Panc1 (cell line): ENCODE measurements at regions not wholly inside any gene's neighbourhood (a gene's known extent, or its start where the extent isn't known, plus 50 kb on each side); places are given as distances from the start of the nearest gene placed in this dataset.

ENCODE experiments used
- ATAC-seq: fragments of 200-7000 bp; cut with Tn5 transposase; 2 replicates; pipeline ENCODE4 v1.9.1; 2020; ENCODE audit warnings: mild to moderate bottlenecking, moderate library complexity
- BruUV-seq: library from RNA; stranded (reverse); fragments of 400-500 nt; replicated peaks from 2 replicates; lab custom pipeline; 2021; lab: Mats Ljungman, UMichigan
- CTCF ChIA-PET: fragments of 300-600 bp; sonication (Branson Sonifier 250); formaldehyde crosslinking; loops from one replicate; lab custom pipeline; 2022; ENCODE audit warnings: antibody characterized with exemption; lab: Charles Lee
- POLR2A ChIA-PET: fragments of 300-600 bp; sonication (Branson Sonifier 250); formaldehyde crosslinking; loops from one replicate; lab custom pipeline; 2022; ENCODE audit warnings: antibody characterized with exemption; lab: Charles Lee
- DNase-seq: peaks from one replicate; pipeline ENCODE4 v3.0.0-alpha.2; 2010; ENCODE audit warnings: low read depth, low spot score
- H3K27ac ChIP-seq: 2 replicates; pipeline ENCODE4 v1.5.1; 2011; ENCODE audit warnings: mild to moderate bottlenecking, low read length, inconsistent platforms
- H3K27me3 ChIP-seq: fragments of 200-500 bp; sonication (Bioruptor generic); 2 replicates; pipeline ENCODE4 v1.6.0; 2014; ENCODE audit warnings: low read length, inconsistent platforms; ENCODE audit not compliant: control insufficient read depth, insufficient read depth
- H3K36me3 ChIP-seq: fragments of 200-500 bp; sonication (Bioruptor generic); 2 replicates; pipeline ENCODE4 v1.5.1; 2014; ENCODE audit warnings: inconsistent platforms, mild to moderate bottlenecking, low read length, moderate library complexity; ENCODE audit not compliant: control insufficient read depth, insufficient read depth
- H3K4me1 ChIP-seq: 2 replicates; pipeline ENCODE4 v1.5.1; 2011; ENCODE audit warnings: inconsistent platforms, mild to moderate bottlenecking, low read length, moderate library complexity; ENCODE audit not compliant: control insufficient read depth, insufficient read depth
- H3K4me3 ChIP-seq, 2 experiments: 2 replicates each; pipeline ENCODE4 v1.5.1; 2011 to 2012; ENCODE audit warnings: low read depth in 2 of 2, low read length in 2 of 2, mild to moderate bottlenecking in 2 of 2, inconsistent platforms in 1 of 2, moderate library complexity in 1 of 2
- H3K9me3 ChIP-seq: fragments of 200-500 bp; sonication (Bioruptor generic); 2 replicates; pipeline ENCODE4 v1.5.1; 2014; ENCODE audit warnings: low read depth, mild to moderate bottlenecking, inconsistent platforms, low read length, moderate library complexity; ENCODE audit not compliant: control insufficient read depth, insufficient read depth
- POLR2AphosphoS5 ChIP-seq: IDR thresholded peaks from 2 replicates; pipeline ENCODE4 v1.6.1; 2012; ENCODE audit warnings: mild to moderate bottlenecking, low read depth, low read length, moderate library complexity
- SIN3A ChIP-seq: IDR thresholded peaks from 2 replicates; pipeline ENCODE4 v1.6.1; 2012; ENCODE audit warnings: low read depth, mild to moderate bottlenecking, low read length, moderate library complexity, borderline replicate concordance; ENCODE audit not compliant: insufficient read depth
- TCF7L2 ChIP-seq: IDR thresholded peaks from 2 replicates; pipeline ENCODE4 v1.6.1; 2011; ENCODE audit warnings: mild to moderate bottlenecking, low read depth, low read length, inconsistent platforms
- in situ Hi-C: cut with HindIII; loops from 2 replicates; pipeline ENCODE4 v1.10.0; 2016; ENCODE audit warnings: low sequenced_read_pairs, low pct_unique_long_range_greater_than_20kb
- intact Hi-C: fragments of 100-400 bp; cut with micrococcal nuclease; formaldehyde crosslinking; loops from one replicate; pipeline ENCODE4 v1.10.0; 2022; ENCODE audit not compliant: unreplicated experiment
- TF ChIP-seq, protein P1 (sequence below): fragments of 450-650 bp; IDR thresholded peaks from 2 replicates; pipeline ENCODE4 v1.5.1; 2017; ENCODE audit warnings: mild to moderate bottlenecking
- TF ChIP-seq, protein P2 (sequence below), 2 experiments: IDR thresholded peaks; 2 replicates each; pipeline ENCODE4 v1.6.1; 2011 to 2012; ENCODE audit warnings: low read depth in 2 of 2, control low read depth in 1 of 2, low read length in 1 of 2, mild to moderate bottlenecking in 1 of 2, moderate library complexity in 1 of 2; ENCODE audit not compliant: insufficient read depth in 1 of 2

DNA sequence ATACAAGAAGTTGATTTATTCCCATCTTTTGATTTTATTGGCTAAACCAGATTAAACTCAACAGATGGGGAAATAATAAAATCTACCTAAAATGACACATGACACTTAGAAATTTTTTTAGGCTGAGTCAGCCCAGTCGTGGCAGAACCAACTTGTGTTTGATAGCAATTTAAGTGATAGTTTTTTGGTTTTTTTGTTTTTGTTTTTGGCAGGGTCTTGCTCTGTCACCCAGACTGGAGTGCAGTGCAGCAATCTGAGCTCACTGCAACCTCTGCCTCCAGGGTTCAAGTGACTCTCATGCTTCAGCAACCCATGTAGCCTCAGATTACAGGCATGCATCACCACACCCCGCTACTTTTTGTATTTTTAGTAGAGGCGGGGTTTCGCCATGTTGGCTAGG is 370.3 kb upstream of the NOCT start:
- TF ChIP-seq, protein P1, sequence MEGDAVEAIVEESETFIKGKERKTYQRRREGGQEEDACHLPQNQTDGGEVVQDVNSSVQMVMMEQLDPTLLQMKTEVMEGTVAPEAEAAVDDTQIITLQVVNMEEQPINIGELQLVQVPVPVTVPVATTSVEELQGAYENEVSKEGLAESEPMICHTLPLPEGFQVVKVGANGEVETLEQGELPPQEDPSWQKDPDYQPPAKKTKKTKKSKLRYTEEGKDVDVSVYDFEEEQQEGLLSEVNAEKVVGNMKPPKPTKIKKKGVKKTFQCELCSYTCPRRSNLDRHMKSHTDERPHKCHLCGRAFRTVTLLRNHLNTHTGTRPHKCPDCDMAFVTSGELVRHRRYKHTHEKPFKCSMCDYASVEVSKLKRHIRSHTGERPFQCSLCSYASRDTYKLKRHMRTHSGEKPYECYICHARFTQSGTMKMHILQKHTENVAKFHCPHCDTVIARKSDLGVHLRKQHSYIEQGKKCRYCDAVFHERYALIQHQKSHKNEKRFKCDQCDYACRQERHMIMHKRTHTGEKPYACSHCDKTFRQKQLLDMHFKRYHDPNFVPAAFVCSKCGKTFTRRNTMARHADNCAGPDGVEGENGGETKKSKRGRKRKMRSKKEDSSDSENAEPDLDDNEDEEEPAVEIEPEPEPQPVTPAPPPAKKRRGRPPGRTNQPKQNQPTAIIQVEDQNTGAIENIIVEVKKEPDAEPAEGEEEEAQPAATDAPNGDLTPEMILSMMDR = no peak
- TF ChIP-seq, protein P2, sequence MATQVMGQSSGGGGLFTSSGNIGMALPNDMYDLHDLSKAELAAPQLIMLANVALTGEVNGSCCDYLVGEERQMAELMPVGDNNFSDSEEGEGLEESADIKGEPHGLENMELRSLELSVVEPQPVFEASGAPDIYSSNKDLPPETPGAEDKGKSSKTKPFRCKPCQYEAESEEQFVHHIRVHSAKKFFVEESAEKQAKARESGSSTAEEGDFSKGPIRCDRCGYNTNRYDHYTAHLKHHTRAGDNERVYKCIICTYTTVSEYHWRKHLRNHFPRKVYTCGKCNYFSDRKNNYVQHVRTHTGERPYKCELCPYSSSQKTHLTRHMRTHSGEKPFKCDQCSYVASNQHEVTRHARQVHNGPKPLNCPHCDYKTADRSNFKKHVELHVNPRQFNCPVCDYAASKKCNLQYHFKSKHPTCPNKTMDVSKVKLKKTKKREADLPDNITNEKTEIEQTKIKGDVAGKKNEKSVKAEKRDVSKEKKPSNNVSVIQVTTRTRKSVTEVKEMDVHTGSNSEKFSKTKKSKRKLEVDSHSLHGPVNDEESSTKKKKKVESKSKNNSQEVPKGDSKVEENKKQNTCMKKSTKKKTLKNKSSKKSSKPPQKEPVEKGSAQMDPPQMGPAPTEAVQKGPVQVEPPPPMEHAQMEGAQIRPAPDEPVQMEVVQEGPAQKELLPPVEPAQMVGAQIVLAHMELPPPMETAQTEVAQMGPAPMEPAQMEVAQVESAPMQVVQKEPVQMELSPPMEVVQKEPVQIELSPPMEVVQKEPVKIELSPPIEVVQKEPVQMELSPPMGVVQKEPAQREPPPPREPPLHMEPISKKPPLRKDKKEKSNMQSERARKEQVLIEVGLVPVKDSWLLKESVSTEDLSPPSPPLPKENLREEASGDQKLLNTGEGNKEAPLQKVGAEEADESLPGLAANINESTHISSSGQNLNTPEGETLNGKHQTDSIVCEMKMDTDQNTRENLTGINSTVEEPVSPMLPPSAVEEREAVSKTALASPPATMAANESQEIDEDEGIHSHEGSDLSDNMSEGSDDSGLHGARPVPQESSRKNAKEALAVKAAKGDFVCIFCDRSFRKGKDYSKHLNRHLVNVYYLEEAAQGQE (IDR thresholded peaks at IDR 0.05; ENCODE audit: insufficient read depth in 1 of 2, low read depth in 2 of 2, low read length in 1 of 2) = no peak
- no peak for TF ChIP-seq POLR2AphosphoS5
- no peak for TF ChIP-seq SIN3A
- no peak for TF ChIP-seq TCF7L2
- CTCF ChIA-PET = no interaction called here
- in situ Hi-C loops (no loop called here), intact Hi-C loops (no loop called here)
- no TSS peak for BruUV-seq
- no peaks in the 10 kb centered on the region for H3K27me3 ChIP-seq
- DNase-seq (no peak), ATAC-seq (no peak)
- no peak overlapping the region for H3K4me3 ChIP-seq
- H3K9me3 ChIP-seq = no peaks in the 10 kb centered on the region
- H3K36me3 ChIP-seq = no peaks in the 10 kb centered on the region
- POLR2A ChIA-PET = no interaction called here
- no peaks in the 10 kb centered on the region for H3K4me1 ChIP-seq
- H3K27ac ChIP-seq = no peak overlapping the region

DNA sequence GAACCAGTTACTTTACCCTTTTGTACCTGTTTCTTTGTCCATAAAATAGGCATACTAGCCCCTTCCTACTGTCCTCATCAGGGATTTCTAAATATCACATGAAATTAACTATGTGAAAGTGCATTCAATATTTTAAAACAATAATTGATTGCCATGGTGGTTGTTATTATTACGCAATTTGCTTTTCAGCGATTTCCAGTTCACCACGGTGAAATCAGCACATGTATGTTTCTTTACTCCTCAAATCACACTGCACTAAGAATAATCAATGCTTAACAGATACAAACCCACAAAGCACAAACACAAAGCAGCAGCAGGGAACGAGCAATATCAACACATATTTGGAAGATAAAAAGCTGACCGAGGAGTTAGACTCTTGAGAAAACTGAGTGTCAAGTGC is 371.3 kb upstream of the NOCT start:
- DNase-seq (no peak), ATAC-seq (no peak)
- H3K9me3 ChIP-seq = no peaks in the 10 kb centered on the region
- no peak for TF ChIP-seq POLR2AphosphoS5
- intact Hi-C loops (no loop called here), in situ Hi-C loops (no loop called here)
- H3K36me3 ChIP-seq = no peaks in the 10 kb centered on the region
- H3K4me1 ChIP-seq = no peaks in the 10 kb centered on the region
- CTCF ChIA-PET = no interaction called here
- no TSS peak for BruUV-seq
- H3K4me3 ChIP-seq = no peak overlapping the region
- H3K27me3 ChIP-seq = no peaks in the 10 kb centered on the region
- POLR2A ChIA-PET = no interaction called here
- H3K27ac ChIP-seq = no peak overlapping the region

DNA sequence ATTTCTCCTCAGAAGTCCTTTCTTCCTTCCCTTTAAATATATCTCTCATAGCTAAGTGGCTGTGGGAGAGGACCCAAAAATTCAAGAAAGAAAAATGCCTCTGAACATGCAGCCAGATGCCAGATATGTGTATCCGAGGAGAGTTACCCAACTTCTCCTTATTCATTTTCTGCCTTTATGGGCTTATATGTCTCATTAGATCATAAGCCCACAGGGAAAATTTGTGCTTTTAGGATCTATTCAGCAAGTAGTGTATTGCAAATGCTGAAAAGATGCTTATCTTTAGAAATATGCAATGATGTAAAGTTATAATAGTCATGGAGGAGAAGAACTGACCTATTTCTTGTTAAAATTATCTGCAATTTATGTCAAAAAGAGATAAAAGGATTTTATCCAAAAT is 371.8 kb upstream of the NOCT start:
- BruUV-seq = no TSS peak
- CTCF ChIA-PET = no interaction called here

More for the DNA sequence above, 371.8 kb upstream of the NOCT start:
- POLR2A ChIA-PET = no interaction called here
- DNase-seq (no peak), ATAC-seq (no peak)
- no peaks in the 10 kb centered on the region for H3K4me1 ChIP-seq
- H3K27me3 ChIP-seq = no peaks in the 10 kb centered on the region
- H3K4me3 ChIP-seq = no peak overlapping the region
- H3K36me3 ChIP-seq = no peaks in the 10 kb centered on the region
- intact Hi-C loops = no loop called here
- H3K9me3 ChIP-seq = no peaks in the 10 kb centered on the region
- no peak for TF ChIP-seq POLR2AphosphoS5
- TF ChIP-seq, protein P1 = no peak
- TF ChIP-seq, protein P2 (IDR thresholded peaks at IDR 0.05; ENCODE audit: insufficient read depth in 1 of 2, low read depth in 2 of 2, low read length in 1 of 2) = no peak
- no peak for TF ChIP-seq TCF7L2
- TF ChIP-seq SIN3A = no peak
- H3K27ac ChIP-seq = no peak overlapping the region
- in situ Hi-C loops = no loop called here
